HEK293 (cell line): ENCODE measurements at regions not wholly inside any gene's neighbourhood (a gene's known extent, or its start where the extent isn't known, plus 50 kb on each side); places are given as distances from the start of the nearest gene placed in this dataset.

ENCODE experiments used
- CTCF ChIA-PET: fragments of 350-600 bp; formaldehyde crosslinking; extraction: SDS; loops from one replicate; lab custom pipeline; 2021; ENCODE audit warnings: antibody characterized with exemption; lab: Yijun Ruan, JAX
- POLR2A ChIA-PET: fragments of 300-600 bp; formaldehyde crosslinking; extraction: SDS; loops from one replicate; lab custom pipeline; 2020; ENCODE audit warnings: antibody characterized with exemption, inconsistent platforms; lab: Yijun Ruan, JAX
- H3K27ac ChIP-seq: fragments of 200-500 bp; sonication (Bioruptor generic); 2 replicates; pipeline ENCODE4 v1.5.1; 2014; ENCODE audit warnings: low read depth, low read length, control low read depth, inconsistent platforms; ENCODE audit errors: extremely low read depth
- H3K36me3 ChIP-seq, 2 experiments: fragments of 200-500 bp in 1 of 2; sonication (Bioruptor generic) in 1 of 2; 1 replicate in 1 of 2; 2 replicates in 1 of 2; pipeline ENCODE4 v1.5.1; 2014 to 2017; ENCODE audit warnings: inconsistent platforms in 2 of 2, low read length in 2 of 2; ENCODE audit not compliant: control insufficient read depth in 2 of 2, insufficient read depth in 1 of 2
- H3K4me1 ChIP-seq: fragments of 200-500 bp; sonication (Bioruptor generic); 2 replicates; pipeline ENCODE4 v1.5.1; 2014; ENCODE audit warnings: mild to moderate bottlenecking, low read length, inconsistent platforms; ENCODE audit not compliant: control insufficient read depth, insufficient read depth
- H3K4me3 ChIP-seq: 2 replicates; pipeline ENCODE4 v1.5.1; 2011; ENCODE audit warnings: low read depth, mild to moderate bottlenecking, control low read depth, low read length, moderate library complexity
- H3K9me3 ChIP-seq: fragments of 200-500 bp; sonication (Bioruptor generic); 2 replicates; pipeline ENCODE4 v1.5.1; 2014; ENCODE audit warnings: low read depth, low read length, inconsistent platforms; ENCODE audit not compliant: control insufficient read depth, insufficient read depth
- BCL11B ChIP-seq: fragments of 450-650 bp; formaldehyde crosslinking; IDR thresholded peaks from 2 replicates; pipeline ENCODE4 v1.5.1; 2016; ENCODE audit warnings: low read depth, missing biosample characterization, missing genetic modification characterization
- KLF10 ChIP-seq: fragments of 450-650 bp; IDR thresholded peaks from 2 replicates; pipeline ENCODE4 v1.5.1; 2018; ENCODE audit warnings: missing biosample characterization, mild to moderate bottlenecking, missing genetic modification characterization
- PBX3 ChIP-seq: sonication (generic); formaldehyde crosslinking; IDR thresholded peaks from 2 replicates; pipeline ENCODE4 v1.8.1; 2022; ENCODE audit warnings: mild to moderate bottlenecking, moderate library complexity, missing genetic modification reagents
- ZBTB1 ChIP-seq: fragments of 450-650 bp; formaldehyde crosslinking; IDR thresholded peaks from 2 replicates; pipeline ENCODE4 v1.5.1; 2016; ENCODE audit warnings: missing biosample characterization, missing genetic modification characterization
- ZBTB20 ChIP-seq: fragments of 450-650 bp; formaldehyde crosslinking; IDR thresholded peaks from 2 replicates; pipeline ENCODE4 v1.5.1; 2016; ENCODE audit warnings: missing biosample characterization, missing genetic modification characterization
- ZFP41 ChIP-seq: fragments of 450-650 bp; formaldehyde crosslinking; IDR thresholded peaks from 2 replicates; pipeline ENCODE4 v1.5.1; 2016; ENCODE audit warnings: missing biosample characterization, missing genetic modification characterization, borderline replicate concordance
- ZNF114 ChIP-seq: fragments of 450-650 bp; formaldehyde crosslinking; IDR thresholded peaks from 2 replicates; pipeline ENCODE4 v1.5.0; 2017; ENCODE audit warnings: missing biosample characterization, missing genetic modification characterization
- ZNF16 ChIP-seq: fragments of 450-650 bp; formaldehyde crosslinking; IDR thresholded peaks from 2 replicates; pipeline ENCODE4 v1.5.1; 2016; ENCODE audit warnings: low read depth, missing biosample characterization, missing genetic modification characterization
- ZNF184 ChIP-seq: fragments of 450-650 bp; IDR thresholded peaks from 2 replicates; pipeline ENCODE4 v1.5.1; 2018; ENCODE audit warnings: missing biosample characterization, mild to moderate bottlenecking, missing genetic modification characterization
- ZNF223 ChIP-seq: fragments of 450-650 bp; formaldehyde crosslinking; IDR thresholded peaks from 2 replicates; pipeline ENCODE4 v1.5.1; 2016; ENCODE audit warnings: missing biosample characterization, missing genetic modification characterization
- ZNF239 ChIP-seq: fragments of 450-650 bp; formaldehyde crosslinking; IDR thresholded peaks from 2 replicates; pipeline ENCODE4 v1.5.1; 2016; ENCODE audit warnings: missing biosample characterization, missing genetic modification characterization
- ZNF248 ChIP-seq: fragments of 450-650 bp; formaldehyde crosslinking; IDR thresholded peaks from 2 replicates; pipeline ENCODE4 v1.5.1; 2017; ENCODE audit warnings: missing biosample characterization, missing genetic modification characterization
- ZNF266 ChIP-seq: fragments of 450-650 bp; formaldehyde crosslinking; IDR thresholded peaks from 2 replicates; pipeline ENCODE4 v1.5.1; 2016; ENCODE audit warnings: missing biosample characterization, missing genetic modification characterization, low read depth
- ZNF274 ChIP-seq, 2 experiments: fragments of 200-500 bp in 1 of 2; fragments of 450-650 bp in 1 of 2; sonication (Bioruptor generic) in 1 of 2; formaldehyde crosslinking in 1 of 2; IDR thresholded peaks; 2 replicates each; pipeline versions ENCODE4 v1.5.1 to v1.6.1; 2014 to 2016; ENCODE audit warnings: borderline replicate concordance in 1 of 2, inconsistent platforms in 1 of 2, low read length in 1 of 2, missing biosample characterization in 1 of 2, missing genetic modification characterization in 1 of 2
- ZNF292 ChIP-seq: fragments of 450-650 bp; formaldehyde crosslinking; IDR thresholded peaks from 2 replicates; pipeline ENCODE4 v1.5.1; 2016; ENCODE audit warnings: low read depth, missing biosample characterization, missing genetic modification characterization, borderline replicate concordance
- ZNF302 ChIP-seq: fragments of 450-650 bp; formaldehyde crosslinking; IDR thresholded peaks from 2 replicates; pipeline ENCODE4 v1.5.1; 2016; ENCODE audit warnings: missing biosample characterization, missing genetic modification characterization, low read depth
- ZNF311 ChIP-seq: fragments of 450-650 bp; formaldehyde crosslinking; IDR thresholded peaks from 2 replicates; pipeline ENCODE4 v1.5.1; 2017; ENCODE audit warnings: missing biosample characterization, missing genetic modification characterization, borderline replicate concordance
- ZNF366 ChIP-seq: fragments of 450-650 bp; formaldehyde crosslinking; conservative IDR thresholded peaks from 2 replicates; pipeline ENCODE4 v1.5.1; 2016; ENCODE audit warnings: missing biosample characterization, missing genetic modification characterization
- ZNF423 ChIP-seq: fragments of 450-650 bp; formaldehyde crosslinking; IDR thresholded peaks from 2 replicates; pipeline ENCODE4 v1.5.1; 2016; ENCODE audit warnings: missing biosample characterization, missing genetic modification characterization
- ZNF544 ChIP-seq: fragments of 450-650 bp; formaldehyde crosslinking; IDR thresholded peaks from 2 replicates; pipeline ENCODE4 v1.5.0; 2017; ENCODE audit warnings: missing biosample characterization, missing genetic modification characterization
- ZNF585B ChIP-seq: fragments of 450-650 bp; formaldehyde crosslinking; IDR thresholded peaks from 2 replicates; pipeline ENCODE4 v1.5.1; 2016; ENCODE audit warnings: missing biosample characterization, missing genetic modification characterization
- ZNF596 ChIP-seq: fragments of 450-650 bp; IDR thresholded peaks from 2 replicates; pipeline ENCODE4 v1.5.0; 2018; ENCODE audit warnings: missing biosample characterization, mild to moderate bottlenecking, missing genetic modification characterization, moderate library complexity
- ZNF791 ChIP-seq: fragments of 450-650 bp; formaldehyde crosslinking; IDR thresholded peaks from 2 replicates; pipeline ENCODE4 v1.5.1; 2016; ENCODE audit warnings: missing biosample characterization, missing genetic modification characterization
- ZSCAN4 ChIP-seq: fragments of 450-650 bp; formaldehyde crosslinking; IDR thresholded peaks from 2 replicates; pipeline ENCODE4 v1.5.1; 2017; ENCODE audit warnings: missing biosample characterization, missing genetic modification characterization
- TF ChIP-seq, protein P1 (sequence below): fragments of 450-650 bp; formaldehyde crosslinking; IDR thresholded peaks from 2 replicates; pipeline ENCODE4 v1.5.1; 2016; ENCODE audit warnings: missing biosample characterization, missing genetic modification characterization

DNA sequence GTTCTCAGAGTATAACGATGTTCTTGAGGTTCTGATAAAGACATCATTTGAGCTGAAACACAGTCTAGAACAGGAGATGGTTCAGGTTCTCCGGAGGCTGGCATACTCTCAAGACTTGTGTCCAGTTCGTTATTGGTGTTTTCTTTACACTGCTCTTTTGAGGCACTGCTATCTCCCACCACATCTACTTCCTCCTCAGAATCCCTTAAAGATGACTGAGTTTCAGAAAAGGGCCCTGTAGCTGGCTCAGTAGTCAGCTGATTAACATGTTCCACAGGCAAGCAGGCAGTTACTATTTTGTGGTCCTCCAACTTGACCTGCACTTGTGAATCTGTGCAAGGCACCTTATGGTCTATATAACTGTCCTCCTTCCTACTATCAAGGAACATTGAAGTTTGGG lies 50.2 kb downstream of the ZZZ3 start:
- no peaks in the 10 kb centered on the region for H3K9me3 ChIP-seq
- H3K27ac ChIP-seq, result no peak overlapping the region
- H3K36me3 ChIP-seq, result peaks cover 7 to 31% of the 10 kb centered on the region in 2 experiments
- POLR2A ChIA-PET, result no interaction called here
- no peak overlapping the region for H3K4me3 ChIP-seq
- CTCF ChIA-PET, result no interaction called here
- TF ChIP-seq ZBTB1 (tag by site-specific recombination), result no peak
- no peak for TF ChIP-seq ZNF302
- TF ChIP-seq, protein P1, sequence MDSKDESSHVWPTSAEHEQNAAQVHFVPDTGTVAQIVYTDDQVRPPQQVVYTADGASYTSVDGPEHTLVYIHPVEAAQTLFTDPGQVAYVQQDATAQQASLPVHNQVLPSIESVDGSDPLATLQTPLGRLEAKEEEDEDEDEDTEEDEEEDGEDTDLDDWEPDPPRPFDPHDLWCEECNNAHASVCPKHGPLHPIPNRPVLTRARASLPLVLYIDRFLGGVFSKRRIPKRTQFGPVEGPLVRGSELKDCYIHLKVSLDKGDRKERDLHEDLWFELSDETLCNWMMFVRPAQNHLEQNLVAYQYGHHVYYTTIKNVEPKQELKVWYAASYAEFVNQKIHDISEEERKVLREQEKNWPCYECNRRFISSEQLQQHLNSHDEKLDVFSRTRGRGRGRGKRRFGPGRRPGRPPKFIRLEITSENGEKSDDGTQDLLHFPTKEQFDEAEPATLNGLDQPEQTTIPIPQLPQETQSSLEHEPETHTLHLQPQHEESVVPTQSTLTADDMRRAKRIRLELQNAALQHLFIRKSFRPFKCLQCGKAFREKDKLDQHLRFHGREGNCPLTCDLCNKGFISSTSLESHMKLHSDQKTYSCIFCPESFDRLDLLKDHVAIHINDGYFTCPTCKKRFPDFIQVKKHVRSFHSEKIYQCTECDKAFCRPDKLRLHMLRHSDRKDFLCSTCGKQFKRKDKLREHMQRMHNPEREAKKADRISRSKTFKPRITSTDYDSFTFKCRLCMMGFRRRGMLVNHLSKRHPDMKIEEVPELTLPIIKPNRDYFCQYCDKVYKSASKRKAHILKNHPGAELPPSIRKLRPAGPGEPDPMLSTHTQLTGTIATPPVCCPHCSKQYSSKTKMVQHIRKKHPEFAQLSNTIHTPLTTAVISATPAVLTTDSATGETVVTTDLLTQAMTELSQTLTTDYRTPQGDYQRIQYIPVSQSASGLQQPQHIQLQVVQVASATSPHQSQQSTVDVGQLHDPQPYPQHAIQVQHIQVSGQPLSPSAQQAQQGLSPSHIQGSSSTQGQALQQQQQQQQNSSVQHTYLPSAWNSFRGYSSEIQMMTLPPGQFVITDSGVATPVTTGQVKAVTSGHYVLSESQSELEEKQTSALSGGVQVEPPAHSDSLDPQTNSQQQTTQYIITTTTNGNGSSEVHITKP (tag by site-specific recombination), result no peak
- no peak for TF ChIP-seq ZNF311 (tag by site-specific recombination)
- TF ChIP-seq ZNF366 (tag by site-specific recombination), result no peak
- no peak for TF ChIP-seq ZNF239
- TF ChIP-seq ZNF791 (tag by site-specific recombination), result no peak
- no peak for TF ChIP-seq ZNF292 (tag by site-specific recombination)
- TF ChIP-seq ZNF274 (IDR thresholded peaks at IDR 0.05; ENCODE audit: low read length), result no peak
- TF ChIP-seq ZNF274 (tag by site-specific recombination; IDR thresholded peaks at IDR 0.05; ENCODE audit: borderline replicate concordance), result no peak
- no peak for TF ChIP-seq ZBTB20 (tag by site-specific recombination)
- no peak for TF ChIP-seq PBX3 (CRISPR knock-in tag)
- TF ChIP-seq ZNF16 (tag by site-specific recombination), result no peak
- TF ChIP-seq ZNF248, result no peak
- H3K4me1 ChIP-seq, result no peaks in the 10 kb centered on the region

- ChIA-PET POLR2A (no interaction called here), CTCF (no interaction called here)
- no peak for TF ChIP-seq ZNF114
- no peak for TF ChIP-seq ZNF266 (tag by site-specific recombination)
- TF ChIP-seq ZNF423 (tag by site-specific recombination), result no peak
- Histone ChIP-seq H3K9me3 (no peaks in the 10 kb centered on the region), H3K4me1 (no peaks in the 10 kb centered on the region), H3K4me3 (no peak overlapping the region), H3K36me3 (peaks cover 7 to 31% of the 10 kb centered on the region in 2 experiments), H3K27ac (no peak overlapping the region)
Observed at GRCh38 chr1:77631751-77632150, 50.7 kb downstream of the ZZZ3 start.

DNA sequence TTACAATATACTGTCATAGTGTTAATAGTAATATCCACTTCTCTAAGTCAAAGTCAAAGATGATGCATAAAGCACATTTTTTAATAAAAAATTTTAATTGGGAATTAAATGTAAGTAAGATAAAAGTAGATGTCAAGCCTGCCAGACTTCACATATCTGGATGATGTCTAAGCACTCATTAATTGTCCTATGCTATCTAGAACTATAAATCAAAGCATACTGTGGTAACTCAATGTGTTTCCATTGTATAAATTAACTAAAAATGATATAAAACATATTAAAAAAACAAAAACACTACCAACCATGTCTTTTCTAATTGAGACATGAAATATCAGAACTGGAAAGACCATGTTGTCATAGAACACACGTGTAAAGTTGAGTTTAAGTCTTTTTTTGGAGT lies 51.2 kb downstream of the ZZZ3 start:
- ChIA-PET CTCF (no interaction called here), POLR2A (no interaction called here)
- TF ChIP-seq ZSCAN4 (tag by site-specific recombination) (no peak), ZNF544 (tag by site-specific recombination) (no peak), ZNF223 (no peak), ZFP41 (tag by site-specific recombination) (no peak), ZNF585B (no peak), ZNF184 (tag by site-specific recombination) (no peak), BCL11B (tag by site-specific recombination) (no peak), KLF10 (tag by site-specific recombination) (no peak), ZNF596 (tag by site-specific recombination) (no peak), ZBTB20 (tag by site-specific recombination) (no peak)

More for the DNA sequence above, 51.2 kb downstream of the ZZZ3 start:
- H3K27ac ChIP-seq, result no peak overlapping the region
- no peak overlapping the region for H3K4me3 ChIP-seq
- no peaks in the 10 kb centered on the region for H3K4me1 ChIP-seq
- no peaks in the 10 kb centered on the region for H3K9me3 ChIP-seq
- peaks cover 7 to 33% of the 10 kb centered on the region in 2 experiments for H3K36me3 ChIP-seq
